KOPT-K1 (cell line): ENCODE measurements at regions not wholly inside any gene's neighbourhood (a gene's known extent, or its start where the extent isn't known, plus 50 kb on each side); places are given as distances from the start of the nearest gene placed in this dataset.

Source experiments
- H3K27ac ChIP-seq: fragments of 200-600 bp; sonication (generic); 2 replicates; pipeline ENCODE4 v1.5.1; 2016; ENCODE audit warnings: antibody characterized with exemption, mild to moderate bottlenecking, low read depth, low read length; ENCODE audit not compliant: poor library complexity, severe bottlenecking
- H3K36me3 ChIP-seq: fragments of 200-600 bp; sonication (generic); 2 replicates; pipeline ENCODE4 v1.5.1; 2017; ENCODE audit warnings: antibody characterized with exemption, mild to moderate bottlenecking, low read length, moderate library complexity; ENCODE audit not compliant: insufficient read depth
- H3K9me3 ChIP-seq: fragments of 200-600 bp; sonication (generic); 2 replicates; pipeline ENCODE4 v1.5.1; 2017; ENCODE audit warnings: antibody characterized with exemption, low read length, mild to moderate bottlenecking; ENCODE audit not compliant: insufficient read depth, poor library complexity, severe bottlenecking

GRCh38 chr1:59027177-59027576 lies 243.3 kb upstream of the JUN start:
- Histone ChIP-seq H3K9me3 (no peaks in the 10 kb centered on the region), H3K27ac (no peak overlapping the region), H3K36me3 (no peaks in the 10 kb centered on the region)

GRCh38 chr1:59028048-59028447 lies 244.2 kb upstream of the JUN start:
- H3K27ac ChIP-seq, result no peak overlapping the region
- no peaks in the 10 kb centered on the region for H3K36me3 ChIP-seq
- H3K9me3 ChIP-seq, result no peaks in the 10 kb centered on the region

DNA sequence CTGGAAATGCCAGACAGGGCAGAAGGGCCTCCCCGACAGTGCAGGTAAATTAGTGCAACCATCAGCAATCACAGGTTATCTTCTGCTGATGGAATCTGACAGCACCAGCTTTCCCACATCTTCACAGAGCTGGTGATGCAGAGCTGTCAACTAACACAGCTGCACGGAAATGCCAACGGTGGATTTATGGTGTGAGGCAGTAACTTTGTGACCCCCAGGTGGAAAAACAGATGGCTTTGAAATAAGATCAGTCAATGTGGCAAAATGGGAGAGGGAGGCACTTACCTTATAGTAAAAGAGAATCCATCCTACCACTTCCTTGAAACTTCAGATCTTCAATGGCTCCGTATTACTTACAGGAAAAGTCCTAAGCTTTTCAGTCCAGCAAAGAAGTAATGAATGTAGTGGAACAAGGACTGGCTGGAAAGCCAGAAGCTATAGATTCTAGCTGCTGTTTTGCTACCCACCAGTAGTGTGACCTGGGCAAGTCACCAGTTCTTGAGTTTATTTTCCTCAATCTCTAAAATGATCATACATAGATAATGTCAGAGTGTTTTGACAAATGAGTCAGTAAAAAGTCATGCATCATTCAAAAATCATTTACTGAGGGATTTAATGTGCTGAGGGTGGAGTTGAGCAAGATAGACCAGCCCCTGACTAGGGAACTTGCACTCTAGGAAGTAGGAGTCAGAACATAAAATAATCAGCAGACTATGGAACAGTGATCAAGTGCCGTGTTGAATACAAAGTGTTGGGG lies 245.7 kb upstream of the JUN start:
- H3K9me3 ChIP-seq, result no peaks in the 10 kb centered on the region

GRCh38 chr1:59032228-59032627 lies 248.4 kb upstream of the JUN start:
- Histone ChIP-seq H3K27ac (no peak overlapping the region), H3K9me3 (no peaks in the 10 kb centered on the region), H3K36me3 (no peaks in the 10 kb centered on the region)

More for the DNA sequence above, 245.7 kb upstream of the JUN start:
- Histone ChIP-seq H3K36me3 (no peaks in the 10 kb centered on the region), H3K27ac (no peak overlapping the region)

DNA sequence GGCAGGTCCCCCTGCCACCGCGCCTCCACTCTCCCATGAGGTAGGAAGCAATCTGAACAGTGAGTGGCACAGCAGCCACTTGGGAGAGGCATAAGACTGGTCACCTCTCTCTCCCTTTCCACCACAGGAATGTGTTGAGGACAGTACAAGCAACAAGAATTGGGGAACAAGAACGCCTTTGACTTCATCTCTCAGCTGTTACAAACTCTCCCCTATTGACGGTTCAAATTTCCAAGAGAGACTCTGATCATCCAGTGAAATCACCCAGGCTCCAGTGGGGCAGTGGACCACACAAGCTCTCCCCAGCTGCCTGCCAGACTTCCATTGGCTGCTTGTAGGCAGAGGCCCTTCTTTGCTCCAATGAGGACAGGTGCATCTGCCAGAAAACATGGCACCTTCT lies 249.9 kb upstream of the JUN start:
- H3K9me3 ChIP-seq, result no peaks in the 10 kb centered on the region
- H3K36me3 ChIP-seq, result no peaks in the 10 kb centered on the region
- H3K27ac ChIP-seq, result no peak overlapping the region

- H3K27ac ChIP-seq, result no peak overlapping the region
- H3K36me3 ChIP-seq, result no peaks in the 10 kb centered on the region
- H3K9me3 ChIP-seq, result no peaks in the 10 kb centered on the region
These were observed 251.1 kb upstream of the JUN start for GRCh38 chr1:59034925-59035324.

GRCh38 chr1:59039551-59039950 lies 255.7 kb upstream of the JUN start:
- H3K36me3 ChIP-seq, result no peaks in the 10 kb centered on the region
- H3K9me3 ChIP-seq, result no peaks in the 10 kb centered on the region
- H3K27ac ChIP-seq, result no peak overlapping the region

DNA sequence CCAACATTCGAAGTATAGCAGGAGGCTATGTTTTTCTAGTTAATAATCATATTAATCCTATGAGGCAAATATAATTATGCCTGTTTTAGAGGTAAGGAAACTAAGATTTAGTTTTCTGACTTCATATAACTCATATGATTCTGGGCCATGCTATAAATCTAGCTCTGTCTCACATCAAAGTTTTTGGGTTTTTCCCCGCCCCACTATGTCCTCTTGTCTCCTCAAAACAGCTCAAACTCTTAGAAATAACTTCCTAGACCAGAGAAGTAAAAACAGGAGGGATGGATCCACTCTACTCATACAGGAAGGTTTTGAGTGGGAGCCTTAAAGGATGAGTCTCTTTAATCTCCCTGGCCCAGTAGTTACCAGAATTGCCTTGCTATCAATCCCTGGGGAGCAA lies 256.4 kb upstream of the FGGY start:
- Histone ChIP-seq H3K36me3 (no peaks in the 10 kb centered on the region), H3K27ac (no peak overlapping the region), H3K9me3 (no peaks in the 10 kb centered on the region)

GRCh38 chr1:59041646-59042277 lies 255.1 kb upstream of the FGGY start:
- no peak overlapping the region for H3K27ac ChIP-seq
- no peaks in the 10 kb centered on the region for H3K9me3 ChIP-seq
- no peaks in the 10 kb centered on the region for H3K36me3 ChIP-seq

DNA sequence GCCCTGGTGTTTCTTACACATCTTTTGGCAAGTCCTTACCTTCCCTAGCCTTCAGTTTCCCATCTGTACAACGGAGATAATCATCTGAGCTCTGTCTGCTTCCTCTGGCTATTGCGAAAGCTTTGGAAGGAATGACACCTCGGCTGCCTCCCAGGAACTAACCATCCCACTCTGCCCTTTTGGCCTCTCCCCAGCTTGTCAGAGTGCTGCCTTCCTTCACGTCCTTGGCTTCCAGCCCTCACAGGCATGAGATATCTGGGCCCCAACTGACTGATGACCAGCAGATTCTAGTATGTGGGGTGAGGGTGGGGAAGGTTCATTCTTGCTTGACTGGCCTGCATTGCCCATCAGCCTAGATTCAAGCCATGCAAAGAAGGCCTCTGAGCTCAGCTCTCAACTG lies 253.1 kb upstream of the FGGY start:
- no peaks in the 10 kb centered on the region for H3K36me3 ChIP-seq
- no peaks in the 10 kb centered on the region for H3K9me3 ChIP-seq
- no peak overlapping the region for H3K27ac ChIP-seq

DNA sequence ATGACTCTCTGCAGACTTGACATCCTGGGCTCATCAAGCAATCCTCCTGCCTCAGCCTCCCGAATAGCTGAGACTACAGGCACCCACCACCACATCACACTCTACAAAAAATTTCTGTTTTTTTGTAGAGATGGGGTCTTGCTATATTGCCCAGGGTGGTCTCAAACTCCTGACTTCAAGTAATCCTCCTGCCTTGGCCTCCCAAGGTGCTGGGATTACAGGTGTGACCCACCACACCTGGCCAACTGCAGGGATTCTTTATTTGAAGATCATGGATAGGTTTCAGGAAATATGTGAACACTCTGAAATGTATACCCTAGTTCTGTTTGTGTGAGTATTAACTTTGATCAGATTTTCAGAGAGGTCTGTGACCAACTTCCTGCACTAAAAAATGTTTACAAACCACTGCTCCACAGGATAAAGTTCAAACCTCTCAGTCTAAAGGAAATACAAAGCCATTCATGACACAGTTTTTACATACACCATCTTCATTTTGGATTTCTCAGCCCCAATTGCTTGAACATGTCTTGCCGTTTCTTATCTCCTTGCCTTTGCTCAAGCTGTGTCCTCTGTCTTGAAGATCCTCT lies 252.3 kb upstream of the FGGY start:
- H3K9me3 ChIP-seq, result no peaks in the 10 kb centered on the region
- H3K27ac ChIP-seq, result no peak overlapping the region

DNA sequence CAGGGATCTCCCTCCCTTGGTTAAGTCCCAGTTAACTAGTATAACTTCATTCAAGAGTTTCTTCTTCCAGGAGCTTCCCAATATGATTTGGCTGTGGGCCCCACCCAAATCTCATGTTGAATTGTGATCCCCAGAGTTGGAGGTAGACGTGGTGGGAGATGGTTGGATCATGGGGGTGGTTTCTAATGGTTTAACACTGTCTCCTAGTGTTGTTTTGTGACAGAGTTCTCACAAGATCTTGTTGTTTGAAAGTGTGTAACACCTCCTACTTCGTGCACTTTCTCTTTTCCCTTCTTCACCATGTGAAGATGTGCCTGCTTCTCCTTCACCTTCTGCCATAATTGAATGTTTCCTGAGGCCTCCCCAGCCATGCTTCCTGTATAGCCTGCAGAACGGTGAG lies 251.8 kb upstream of the FGGY start:
- no peak overlapping the region for H3K27ac ChIP-seq
- no peaks in the 10 kb centered on the region for H3K9me3 ChIP-seq
- no peaks in the 10 kb centered on the region for H3K36me3 ChIP-seq

More for the DNA sequence above, 252.3 kb upstream of the FGGY start:
- no peaks in the 10 kb centered on the region for H3K36me3 ChIP-seq

DNA sequence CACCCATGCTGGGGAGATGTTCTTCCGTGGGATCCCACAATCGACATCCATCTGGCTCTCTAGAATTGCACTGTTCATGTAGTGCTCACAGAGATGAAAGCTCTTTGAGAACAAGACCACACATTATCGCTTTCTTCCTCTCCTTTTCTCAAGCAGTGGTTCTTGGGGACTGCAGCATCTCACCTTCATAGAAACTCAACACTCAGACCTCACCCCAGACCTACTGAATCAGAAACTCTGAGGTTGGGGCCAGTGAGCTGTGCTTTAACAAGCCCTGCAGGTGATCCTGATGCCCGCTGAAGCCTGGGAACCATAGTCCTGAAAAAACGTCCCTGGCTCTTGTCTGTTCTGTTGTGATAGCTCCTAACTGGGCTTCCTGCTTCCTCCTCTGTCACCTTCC lies 251.3 kb upstream of the FGGY start:
- Histone ChIP-seq H3K27ac (no peak overlapping the region), H3K36me3 (no peaks in the 10 kb centered on the region), H3K9me3 (no peaks in the 10 kb centered on the region)

GRCh38 chr1:59046134-59046533 lies 250.8 kb upstream of the FGGY start:
- Histone ChIP-seq H3K9me3 (no peaks in the 10 kb centered on the region), H3K27ac (peak overlapping the region; percentile 48), H3K36me3 (no peaks in the 10 kb centered on the region)

GRCh38 chr1:59046730-59047157 lies 250.2 kb upstream of the FGGY start:
- Histone ChIP-seq H3K36me3 (no peaks in the 10 kb centered on the region), H3K9me3 (no peaks in the 10 kb centered on the region), H3K27ac (peak overlapping the region; percentile 48)

DNA sequence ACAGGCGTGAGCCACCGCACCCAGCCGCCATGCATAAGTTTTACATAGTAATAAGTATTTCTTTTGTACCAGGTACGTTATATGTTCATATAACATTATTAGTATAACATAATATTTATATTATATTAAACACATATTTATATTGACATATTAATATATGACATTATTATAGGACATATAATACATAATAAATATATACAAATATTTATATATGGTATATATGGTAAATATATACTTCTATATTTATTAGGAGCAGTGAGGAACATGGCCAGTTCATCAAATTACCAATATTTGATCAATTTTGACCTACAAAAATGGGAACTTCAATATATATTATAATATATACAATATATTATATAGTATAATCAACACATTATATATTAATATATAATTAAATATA lies 245.9 kb upstream of the FGGY start:
- Histone ChIP-seq H3K27ac (no peak overlapping the region), H3K36me3 (no peaks in the 10 kb centered on the region), H3K9me3 (no peaks in the 10 kb centered on the region)
